Right renal cortex interstitium (tissue), 3 donors: ENCODE measurements at regions not wholly inside any gene's neighbourhood (a gene's known extent, or its start where the extent isn't known, plus 50 kb on each side); places are given as distances from the start of the nearest gene placed in this dataset.

Experiments
- DNase-seq, 3 donors: peaks; one replicate each; pipeline ENCODE4 v3.0.0-alpha.2; 2013; ENCODE audit warnings: low read depth in 3 of 3, low spot score in 2 of 3

- DNase-seq: no peak
Measured at GRCh38 chrX:20527558-20528011, 260.9 kb upstream of the RPS6KA3 start.

GRCh38 chrX:20527041-20527440, 260.3 kb upstream of the RPS6KA3 start:
- DNase-seq: no peak

DNA sequence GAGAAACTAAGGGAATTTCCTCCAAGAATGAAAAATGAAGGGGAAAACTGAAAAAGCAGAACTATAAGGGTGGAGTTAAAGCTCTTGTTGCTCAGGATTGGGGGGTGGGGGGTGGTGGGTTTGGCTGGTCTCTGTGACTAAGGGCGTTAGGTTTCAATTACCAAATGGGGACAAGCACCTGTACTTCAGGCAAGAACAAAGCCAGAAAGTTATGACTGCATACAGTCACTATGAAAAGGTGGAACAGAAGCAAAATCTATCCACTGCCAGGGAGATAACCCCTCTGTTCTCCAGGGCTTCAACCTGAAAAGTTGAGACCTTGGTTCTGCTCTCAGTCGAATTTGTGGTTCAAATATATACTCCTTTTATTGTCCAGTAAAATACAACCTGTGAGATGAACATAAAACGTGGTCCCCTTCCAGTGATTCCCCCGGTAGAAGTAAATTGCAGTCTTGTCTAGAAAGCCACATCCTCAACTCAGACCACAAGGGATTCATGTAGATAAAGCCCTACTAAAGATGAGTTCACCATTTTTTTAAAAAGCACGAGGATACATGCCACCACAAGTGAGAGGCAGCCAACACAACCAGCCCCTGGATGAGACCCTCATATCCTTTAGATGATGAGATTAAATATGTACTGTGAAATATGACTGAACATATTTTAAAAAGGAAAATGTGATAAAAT, 257.1 kb upstream of the RPS6KA3 start:
- no peak for DNase-seq

GRCh38 chrX:20522420-20522819, 255.7 kb upstream of the RPS6KA3 start:
- DNase-seq: no peak

DNA sequence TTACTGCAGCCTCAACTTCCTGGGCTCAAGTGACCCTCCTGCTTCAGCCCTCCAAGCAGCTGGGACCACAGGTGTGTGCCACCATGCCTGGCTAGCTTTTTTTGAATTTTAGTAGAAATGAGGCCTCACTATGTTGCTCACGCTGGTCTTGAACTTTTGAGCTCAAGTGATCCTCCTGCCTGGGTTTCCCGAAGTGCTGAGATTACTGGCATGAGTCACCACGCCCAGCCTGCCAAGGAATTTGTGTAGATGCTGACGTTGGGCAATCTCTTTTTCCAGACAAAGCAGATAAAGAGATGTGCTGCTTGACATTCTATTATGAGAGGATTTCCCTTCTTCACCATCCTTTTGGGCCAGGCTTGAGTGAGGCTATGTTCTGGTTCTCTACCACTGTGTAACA, 254.5 kb upstream of the RPS6KA3 start:
- no peak for DNase-seq

DNA sequence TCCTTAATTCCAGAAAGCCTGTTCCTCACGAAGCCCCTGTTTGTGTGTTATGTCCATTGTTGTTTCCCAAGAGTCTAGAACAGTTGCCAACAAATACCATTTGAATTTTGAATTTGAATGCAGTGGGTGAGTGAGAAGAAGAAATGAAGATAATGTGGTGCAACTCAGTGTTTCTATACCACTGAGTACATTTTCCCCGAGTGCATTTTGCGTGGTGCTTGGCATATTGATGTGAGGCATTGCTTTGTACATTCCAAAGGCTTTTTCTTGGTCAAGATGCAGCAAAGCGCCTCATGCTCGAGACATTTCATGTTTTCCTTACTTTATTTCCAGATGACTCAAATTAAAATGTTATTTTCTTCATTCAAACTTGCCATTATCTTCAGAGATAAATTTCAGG, 253.1 kb upstream of the RPS6KA3 start:
- DNase-seq: no peak

DNA sequence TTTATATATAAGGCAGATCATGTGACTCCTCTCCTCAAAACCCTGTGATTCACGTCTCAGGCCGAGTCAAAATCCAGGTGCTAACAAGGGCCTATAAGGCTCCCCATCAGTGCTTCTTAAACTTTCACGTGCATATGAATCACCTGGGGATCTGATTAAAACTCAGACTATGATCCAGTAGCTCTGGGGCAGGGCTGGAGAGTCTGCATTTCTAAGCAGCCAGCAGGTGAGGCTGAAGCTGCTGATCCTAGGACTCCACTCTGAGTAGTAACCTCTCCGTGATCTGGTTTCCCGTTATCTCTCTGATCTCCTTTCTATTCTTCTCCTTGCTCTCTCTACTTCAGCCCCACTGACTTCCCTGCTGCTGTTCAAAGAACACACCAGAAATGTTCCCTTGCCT, 252.4 kb upstream of the RPS6KA3 start:
- DNase-seq: no peak

DNA sequence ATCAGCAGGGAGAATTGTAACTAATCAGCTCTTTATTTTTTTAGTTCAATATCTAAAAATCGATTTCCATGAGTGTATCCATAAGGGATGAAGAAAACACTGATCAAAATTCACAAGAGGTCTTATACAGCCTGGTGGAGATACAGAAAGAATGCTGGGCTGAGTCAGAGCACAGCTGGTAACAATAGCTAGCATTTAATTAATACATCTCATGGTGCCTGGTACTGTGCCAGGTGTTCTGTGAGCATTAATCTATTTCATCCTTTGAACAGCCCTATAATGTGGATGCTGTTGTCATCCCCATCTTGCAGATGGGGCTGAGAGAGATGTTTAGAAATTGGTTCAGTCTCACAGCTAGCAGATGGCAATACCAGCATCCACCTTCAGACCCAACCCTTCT, 250.9 kb upstream of the RPS6KA3 start:
- DNase-seq: no peak

GRCh38 chrX:20515841-20516461, 249.2 kb upstream of the RPS6KA3 start:
- no peak for DNase-seq

DNA sequence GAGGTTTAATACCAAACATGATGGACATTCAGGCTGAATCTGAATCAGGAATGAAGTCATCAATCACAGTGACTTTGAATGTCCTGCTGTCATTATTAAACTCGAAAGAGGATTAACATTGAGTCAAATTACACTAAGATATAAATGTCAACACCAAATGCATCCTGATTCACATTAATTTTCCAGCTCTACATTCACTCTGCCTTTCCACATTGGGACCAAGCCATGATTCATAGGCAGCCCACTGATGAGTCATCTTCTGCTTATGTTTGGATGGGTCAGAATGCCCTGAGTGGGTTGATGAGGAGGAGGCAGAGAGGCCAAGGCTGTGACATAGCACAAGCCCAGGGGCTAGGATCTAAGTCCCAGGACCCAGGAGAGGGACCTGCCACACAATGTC, 247.6 kb upstream of the RPS6KA3 start:
- DNase-seq: no peak

DNA sequence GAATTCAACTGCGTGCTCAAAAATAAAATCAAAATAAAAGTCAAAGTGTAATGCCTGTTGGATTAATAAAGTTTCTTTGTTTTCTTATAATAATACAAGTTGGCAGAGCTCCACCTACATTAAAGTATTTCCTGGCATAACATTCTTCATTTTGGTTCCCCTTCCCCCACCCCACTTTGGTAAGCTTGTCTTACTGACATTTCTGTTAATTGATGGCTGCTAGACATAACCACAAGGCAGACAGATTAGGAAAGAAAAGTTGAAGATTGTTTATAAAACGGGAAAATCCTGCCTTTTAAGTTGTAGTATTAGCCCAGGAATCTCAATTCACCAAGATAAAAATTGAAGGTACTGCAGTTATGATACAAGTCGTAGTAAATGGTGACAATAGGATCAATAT, 246.5 kb upstream of the RPS6KA3 start:
- no peak for DNase-seq

- no peak for DNase-seq
Measured at GRCh38 chrX:20511792-20512191, 245.1 kb upstream of the RPS6KA3 start.

GRCh38 chrX:20507901-20508620, 241.4 kb upstream of the RPS6KA3 start:
- no peak for DNase-seq

DNA sequence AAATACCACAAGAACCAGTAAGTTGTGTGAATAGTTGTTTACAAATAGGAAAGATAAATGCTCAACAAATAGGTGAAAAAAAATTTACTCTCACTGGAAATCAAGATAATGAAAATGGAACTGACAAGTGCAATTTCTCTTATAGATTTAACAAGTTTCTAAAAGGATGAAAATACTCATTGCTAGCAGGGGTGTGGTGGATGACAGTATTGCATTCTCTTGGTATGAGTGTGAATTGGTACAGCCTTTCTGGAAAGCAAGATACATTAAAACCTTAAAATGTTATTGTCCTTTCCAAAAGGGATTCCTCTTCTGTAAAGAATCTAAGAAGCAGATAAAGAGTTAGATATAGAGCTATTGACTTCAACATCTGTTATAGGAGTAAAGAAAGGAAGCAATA, 240.0 kb upstream of the RPS6KA3 start:
- DNase-seq: no peak

GRCh38 chrX:20500949-20501348, 234.2 kb upstream of the RPS6KA3 start:
- DNase-seq: no peak

GRCh38 chrX:20500171-20500865, 233.6 kb upstream of the RPS6KA3 start:
- DNase-seq: no peak

DNA sequence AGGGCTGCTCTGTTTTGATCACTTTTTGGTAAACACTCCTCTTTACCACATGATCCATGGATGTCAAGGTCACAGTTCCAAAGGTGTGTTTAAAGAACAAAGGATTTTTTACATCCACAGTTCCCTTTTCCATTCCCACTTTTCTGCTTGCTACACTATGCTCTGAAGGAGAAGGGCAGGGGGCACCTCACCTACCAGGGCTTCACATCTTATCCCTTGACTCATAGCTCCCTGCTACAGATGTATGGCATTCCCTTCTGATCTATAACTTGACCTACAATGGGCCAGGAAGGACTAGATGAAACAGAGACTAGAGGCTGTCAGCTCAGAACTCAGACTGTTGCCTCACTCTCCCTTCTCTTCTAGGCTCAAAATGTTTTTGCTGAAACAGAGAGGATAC, 233.1 kb upstream of the RPS6KA3 start:
- DNase-seq: no peak

DNA sequence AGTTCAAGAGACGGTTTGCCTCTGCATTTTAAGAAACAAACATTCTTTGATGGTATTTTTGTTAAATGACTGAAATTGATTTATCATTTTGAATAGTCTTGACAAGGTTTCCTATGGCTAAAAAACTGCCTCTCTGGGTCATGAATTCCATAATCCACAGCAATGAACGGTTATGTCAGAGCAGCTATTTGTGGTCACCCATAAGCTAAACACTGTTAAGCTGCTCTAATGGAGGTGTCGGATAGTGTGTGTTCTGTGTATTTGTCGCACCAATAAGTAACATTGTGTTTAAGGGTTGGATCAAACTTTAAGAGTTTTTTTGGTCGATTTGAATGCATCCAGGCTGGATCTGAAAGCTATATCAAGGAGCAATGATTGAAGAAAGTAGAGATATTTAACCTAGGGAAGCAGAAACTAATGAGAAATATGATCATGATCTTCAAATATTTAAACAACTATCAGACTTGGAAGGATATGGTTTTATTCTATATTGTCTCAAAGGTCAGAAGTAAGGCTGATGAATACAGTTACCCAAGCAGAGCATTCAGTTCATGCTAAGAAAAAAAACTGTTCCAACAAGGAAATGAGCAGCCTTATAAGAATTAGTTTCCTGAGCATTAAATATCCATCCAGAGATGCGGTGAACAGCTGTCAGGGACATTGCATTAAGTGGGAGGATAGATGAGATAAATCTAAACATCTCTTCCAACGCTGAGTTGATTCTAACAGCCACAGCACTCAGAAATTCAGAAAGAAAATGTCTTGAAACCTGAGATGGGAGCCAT, 232.3 kb upstream of the RPS6KA3 start:
- no peak for DNase-seq

DNA sequence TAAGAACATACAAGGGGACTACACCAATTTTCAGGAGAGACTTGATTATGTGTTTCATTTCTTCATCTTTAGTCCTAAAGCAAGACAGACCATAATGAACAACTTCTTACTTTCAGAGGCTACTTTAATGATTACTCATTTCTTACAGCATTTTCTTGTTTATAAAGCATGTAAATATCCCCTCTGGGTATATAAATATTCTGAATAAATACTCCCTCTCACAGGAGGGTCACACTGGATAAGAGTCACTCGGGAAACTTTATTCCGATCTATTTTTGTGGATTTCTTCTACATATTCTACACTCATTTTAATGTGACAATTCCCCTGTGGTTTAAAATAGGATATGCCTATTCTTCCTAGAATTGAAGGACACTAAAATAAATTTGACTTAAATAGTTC, 228.9 kb upstream of the RPS6KA3 start:
- DNase-seq: no peak

DNA sequence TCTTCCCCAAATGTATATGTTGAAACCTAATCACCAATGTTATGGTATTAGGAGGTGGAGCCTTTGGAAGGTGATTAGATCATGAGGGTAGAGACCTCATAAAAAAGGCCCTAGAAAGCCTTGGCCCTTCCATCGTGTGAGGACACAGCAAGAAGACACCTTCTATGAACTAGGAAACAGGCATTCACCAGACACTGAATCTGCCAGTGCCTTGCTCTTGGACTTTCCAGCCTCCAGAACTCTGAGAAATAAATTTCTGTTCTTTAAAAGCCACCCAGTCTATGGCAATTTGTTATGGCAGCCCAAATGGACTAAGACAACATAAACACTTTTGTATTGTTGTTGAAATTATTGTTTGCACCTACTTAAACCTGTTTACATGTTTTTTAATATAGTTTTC, 221.8 kb upstream of the RPS6KA3 start:
- no peak for DNase-seq

GRCh38 chrX:20487227-20487626, 220.5 kb upstream of the RPS6KA3 start:
- no peak for DNase-seq
